Inflammatory macrophage treated with lipopolysaccharide for 4 hours (primary cell): ENCODE measurements at regions not wholly inside any gene's neighbourhood (a gene's known extent, or its start where the extent isn't known, plus 50 kb on each side); places are given as distances from the start of the nearest gene placed in this dataset.
"Not testable (repeated sequence)": the region's sequence is repeated elsewhere in the genome, so short reads cannot be mapped to it uniquely, and the experiment has no call there.

Experiments
- DNase-seq: peaks from one replicate; pipeline ENCODE4 v3.0.0-alpha.2; 2020

DNA sequence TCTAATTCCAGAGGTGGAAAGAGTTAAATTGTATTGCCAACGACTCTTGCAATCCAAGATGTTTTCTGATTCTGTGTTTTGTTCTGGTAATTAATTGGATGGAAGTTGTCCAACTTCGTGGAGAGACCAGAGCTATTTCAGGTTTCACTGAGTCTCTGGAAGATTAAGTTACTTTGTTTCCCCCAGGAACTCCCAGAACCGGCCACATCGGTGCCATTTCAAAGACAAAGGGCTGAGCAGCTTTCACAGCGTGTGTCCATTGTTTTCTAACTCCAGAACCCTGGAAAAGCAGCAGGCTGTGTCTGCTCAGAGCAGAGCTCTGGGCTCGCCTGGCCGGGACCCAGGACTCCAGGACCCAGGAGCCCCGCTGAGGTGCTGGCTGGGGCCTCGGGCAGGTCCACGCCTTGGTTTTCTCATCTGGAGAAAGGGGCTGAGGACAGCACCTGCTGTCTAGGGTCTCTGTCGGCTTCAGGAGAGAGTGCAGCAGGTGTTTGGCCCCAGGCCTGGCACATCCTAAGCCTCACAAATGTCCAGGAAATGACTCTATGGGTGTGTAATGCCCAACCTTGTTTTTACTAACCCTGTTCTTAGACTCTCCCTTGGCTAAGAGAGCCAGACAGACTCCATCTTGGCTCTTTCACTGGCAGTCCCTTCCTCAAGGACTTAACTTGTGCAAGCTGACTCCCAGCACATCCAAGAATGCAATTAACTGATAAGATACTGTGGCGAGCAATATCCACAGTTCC is 86.0 kb upstream of the SFSWAP start:
- not testable (repeated sequence) for DNase-seq

DNA sequence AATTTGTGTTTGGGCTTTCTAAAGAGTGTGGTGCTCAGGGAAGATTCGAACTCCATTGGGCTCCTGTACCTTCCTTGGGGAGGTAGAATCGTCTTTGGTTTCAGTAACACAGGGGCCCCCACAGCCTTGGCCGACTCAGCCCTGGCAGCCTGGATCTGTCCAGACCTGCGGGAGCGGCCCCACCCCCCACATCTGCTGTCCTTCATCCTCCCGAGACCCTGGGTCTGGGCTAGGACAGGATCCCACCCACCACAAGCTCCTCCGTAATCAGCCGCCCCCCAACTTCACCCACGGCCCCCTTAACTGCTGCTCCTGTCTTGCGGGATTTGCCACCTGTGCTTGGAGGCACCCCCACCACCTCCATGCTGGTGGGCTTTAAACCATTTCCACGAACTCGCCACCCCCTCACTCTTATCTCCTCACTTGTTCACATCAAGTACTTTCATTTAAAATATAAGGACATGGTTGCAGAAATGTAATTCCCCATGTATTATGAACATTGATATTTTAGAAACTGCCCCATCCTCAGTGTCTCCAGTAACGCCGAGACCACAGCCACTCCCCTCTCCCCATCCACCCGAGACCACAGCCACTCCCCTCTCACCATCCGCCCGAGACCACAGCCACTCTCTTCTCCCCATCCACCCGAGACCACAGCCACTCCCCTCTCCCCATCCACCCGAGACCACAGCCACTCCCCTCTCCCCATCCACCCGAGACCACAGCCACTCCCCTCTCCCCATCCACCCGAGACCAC is 84.7 kb upstream of the SFSWAP start:
- not testable (repeated sequence) for DNase-seq

DNA sequence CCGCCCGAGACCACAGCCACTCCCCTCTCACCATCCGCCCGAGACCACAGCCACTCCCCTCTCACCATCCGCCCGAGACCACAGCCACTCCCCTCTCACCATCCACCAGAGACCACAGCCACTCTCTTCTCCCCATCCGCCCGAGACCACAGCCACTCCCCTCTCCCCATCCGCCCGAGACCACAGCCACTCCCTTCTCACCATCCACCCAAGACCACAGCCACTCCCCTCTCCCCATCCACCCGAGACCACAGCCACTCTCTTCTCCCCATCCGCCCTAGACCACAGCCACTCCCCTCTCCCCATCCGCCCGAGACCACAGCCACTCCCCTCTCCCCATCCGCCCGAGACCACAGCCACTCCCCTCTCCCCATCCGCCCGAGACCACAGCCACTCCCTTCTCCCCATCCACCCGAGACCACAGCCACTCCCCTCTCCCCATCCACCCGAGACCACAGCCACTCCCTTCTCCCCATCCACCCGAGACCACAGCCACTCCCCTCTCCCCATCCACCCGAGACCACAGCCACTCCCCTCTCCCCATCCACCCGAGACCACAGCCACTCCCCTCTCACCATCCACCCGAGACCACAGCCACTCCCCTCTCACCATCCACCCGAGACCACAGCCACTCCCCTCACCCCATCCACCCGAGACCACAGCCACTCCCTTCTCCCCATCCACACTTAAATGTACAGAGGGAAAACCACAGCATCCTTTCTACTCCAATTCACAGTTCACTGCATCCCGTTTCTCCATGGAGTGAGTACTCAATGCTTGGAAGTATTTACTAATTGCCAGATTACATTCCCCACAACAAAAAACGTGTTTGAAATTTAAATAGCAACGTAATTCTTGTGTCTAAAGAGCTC is 83.5 kb upstream of the SFSWAP start:
- DNase-seq = not testable (repeated sequence)

DNA sequence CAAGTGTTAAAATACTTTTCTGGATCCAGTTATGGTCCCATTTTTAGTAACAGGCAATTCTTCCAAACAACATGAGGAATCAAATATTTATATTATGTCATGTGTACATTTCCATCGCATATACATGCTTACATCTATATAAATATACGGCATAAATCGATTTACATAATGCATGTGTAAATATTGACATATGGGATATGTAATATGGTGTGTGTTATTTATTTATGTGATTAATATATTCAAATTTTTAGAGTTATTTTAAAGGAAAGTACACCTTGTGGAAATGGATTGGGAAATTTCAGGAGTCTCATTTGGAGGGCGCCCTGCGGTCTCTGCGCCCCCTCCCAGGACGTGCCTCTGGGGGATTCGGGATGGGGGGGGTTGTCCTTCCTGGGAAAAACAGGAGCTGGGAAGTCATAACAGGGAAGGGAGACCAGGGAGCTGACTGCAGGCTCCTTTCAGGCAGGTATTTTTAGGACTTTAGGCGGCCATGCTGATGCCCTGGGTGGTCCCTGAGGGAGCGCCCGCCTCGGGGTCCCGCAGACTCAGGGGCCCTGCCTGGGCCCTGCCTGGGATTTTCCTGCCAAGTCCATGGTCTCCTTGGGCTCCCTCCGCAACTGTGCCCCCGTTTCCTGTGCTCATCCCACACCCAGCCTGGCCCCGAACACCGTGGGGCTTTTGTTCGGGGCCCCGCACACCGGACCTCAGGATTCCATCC is 82.7 kb upstream of the SFSWAP start:
- DNase-seq = no peak

DNA sequence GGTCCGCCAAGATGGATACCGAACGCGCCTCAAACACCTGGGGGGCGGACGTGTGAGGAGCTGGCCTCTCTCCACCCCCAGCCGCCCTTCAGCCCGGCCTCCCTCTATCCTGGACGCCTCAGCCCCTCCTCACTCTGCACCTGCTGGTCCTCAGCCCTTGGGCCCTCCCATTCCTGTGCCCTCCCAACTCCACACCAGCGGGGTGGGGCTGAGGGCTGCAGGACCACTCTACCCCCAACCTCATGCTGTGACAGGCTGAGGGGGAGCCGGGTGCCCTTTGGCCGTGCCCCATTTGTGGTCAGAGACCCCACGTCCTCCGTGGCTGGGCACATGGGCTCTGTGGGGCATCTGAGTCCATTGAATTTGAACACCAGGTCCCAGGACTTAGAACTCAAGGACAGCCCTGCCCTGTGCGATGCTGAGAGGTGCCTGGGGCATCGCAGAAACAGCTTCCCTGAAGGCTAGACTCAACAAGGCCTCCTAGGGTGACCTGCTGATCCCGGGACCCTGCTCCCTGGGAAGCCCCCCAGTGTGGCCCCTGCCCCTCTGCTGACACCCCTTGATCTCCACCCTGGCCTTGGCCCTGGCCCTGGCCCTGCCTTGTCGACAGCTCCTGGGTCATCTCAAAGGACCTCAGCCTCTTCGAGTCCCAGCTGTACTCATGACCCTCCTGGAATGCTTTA is 82.0 kb upstream of the SFSWAP start:
- no peak for DNase-seq

DNA sequence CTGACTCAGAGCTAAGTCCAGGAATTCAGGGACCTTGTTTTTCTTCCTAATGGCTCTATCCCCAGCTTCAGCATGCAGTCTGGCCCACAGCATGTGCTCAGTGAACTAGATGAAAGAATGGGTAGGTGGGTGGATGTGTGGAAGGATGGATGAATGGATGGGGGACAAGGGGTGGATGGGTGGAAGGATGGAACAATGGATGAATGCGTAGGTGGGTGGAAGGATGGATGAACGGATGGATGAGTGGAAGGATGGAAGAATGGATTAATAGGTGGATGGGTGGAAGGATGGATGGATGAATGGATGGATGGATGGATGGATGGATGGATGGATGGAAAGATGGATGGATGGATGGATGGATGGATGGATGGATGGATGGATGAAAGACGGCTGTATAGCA is 79.7 kb upstream of the SFSWAP start:
- no peak for DNase-seq

DNA sequence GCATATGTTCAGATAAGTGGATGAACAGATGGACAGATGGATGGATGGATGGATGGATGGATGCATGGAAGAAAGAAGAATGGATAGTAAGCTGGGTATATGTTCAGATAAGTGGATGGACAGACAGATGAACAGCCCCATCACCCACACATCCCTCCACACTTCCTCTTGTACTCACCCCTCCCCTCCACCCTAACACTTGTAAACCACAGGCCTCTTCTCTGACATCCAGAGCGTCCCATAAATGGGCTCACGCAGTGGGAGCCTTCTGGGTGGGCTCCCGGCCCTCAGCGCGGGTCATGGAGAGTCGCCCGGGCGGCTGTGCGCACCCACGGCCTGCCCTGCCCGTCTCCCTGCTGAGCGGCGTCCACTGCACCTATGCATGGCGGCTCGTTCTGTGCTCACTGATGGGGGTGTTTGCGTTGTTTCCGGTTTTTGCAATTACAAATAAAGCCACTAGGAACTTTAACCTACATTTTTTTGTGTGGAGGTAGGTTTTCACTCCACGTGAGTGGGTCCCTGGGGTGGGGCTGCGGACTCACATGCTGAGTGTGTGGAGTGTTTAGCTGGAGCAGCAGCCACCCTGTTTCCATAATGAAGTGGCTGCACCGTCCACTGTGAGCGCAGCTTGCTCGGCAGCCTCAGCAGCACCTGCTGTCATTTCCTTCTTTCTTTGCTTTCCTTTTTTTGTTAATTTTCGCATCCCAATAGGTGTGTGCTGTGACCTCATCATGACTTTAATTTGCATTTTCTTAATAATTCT is 78.8 kb upstream of the SFSWAP start:
- not testable (repeated sequence) for DNase-seq

DNA sequence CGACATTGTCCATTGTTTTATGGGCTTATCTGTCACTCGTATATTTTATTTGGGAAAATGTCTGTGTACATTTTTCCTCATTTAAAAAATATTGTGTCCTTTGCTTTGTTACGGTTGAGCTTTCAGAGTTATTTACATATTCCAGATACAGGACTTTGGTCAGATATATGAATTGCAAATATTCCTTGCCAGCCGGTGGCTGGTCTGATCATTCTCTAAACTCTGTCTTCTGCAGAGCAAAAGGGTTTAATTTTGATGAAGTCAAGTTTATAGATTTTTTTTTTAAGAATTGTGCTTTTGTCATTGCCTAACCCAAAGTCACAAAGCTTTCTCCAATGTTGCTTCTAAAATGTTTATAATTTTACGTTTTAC is 78.3 kb upstream of the SFSWAP start:
- DNase-seq = not testable (repeated sequence)

DNA sequence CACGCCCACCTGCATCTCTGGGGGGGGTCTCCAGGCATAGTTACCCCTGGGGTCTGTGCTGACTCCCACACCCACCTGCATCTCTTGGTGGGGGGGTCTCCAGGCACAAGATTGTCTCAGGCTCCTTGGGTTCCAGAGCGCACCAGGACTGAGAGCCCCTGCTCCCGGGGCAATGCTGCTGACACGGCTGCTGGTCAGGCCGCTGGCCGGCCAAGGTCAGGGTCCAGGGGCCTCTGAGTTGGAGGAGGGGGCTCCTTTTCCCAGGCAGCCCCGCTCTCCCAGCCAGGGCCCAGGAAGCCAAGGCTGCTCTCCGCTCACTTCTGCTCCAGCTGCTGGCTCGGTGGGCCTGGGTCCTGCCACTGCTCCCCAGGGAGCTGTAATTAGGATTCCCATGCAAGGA is 77.3 kb upstream of the SFSWAP start:
- DNase-seq = not testable (repeated sequence)

DNA sequence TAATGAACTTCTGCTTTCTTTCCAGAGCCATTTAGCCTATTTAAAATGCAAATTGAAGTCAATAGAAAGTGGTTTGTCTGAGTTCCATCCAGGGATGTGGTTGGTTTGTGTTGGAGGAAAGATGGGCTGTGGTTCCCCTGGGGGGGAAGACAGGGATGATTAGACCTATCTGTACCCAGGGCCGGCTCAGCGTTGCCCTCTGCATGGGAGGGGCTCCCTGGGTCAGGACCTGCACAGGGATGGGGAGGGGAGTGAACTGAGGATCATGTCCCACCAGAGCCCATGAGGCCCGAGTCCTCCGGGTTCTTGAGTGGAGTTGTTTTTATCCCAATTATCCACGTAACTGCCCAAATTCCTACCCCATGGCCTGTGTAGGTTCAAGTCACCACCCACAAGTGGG is 76.9 kb upstream of the SFSWAP start:
- DNase-seq = no peak

DNA sequence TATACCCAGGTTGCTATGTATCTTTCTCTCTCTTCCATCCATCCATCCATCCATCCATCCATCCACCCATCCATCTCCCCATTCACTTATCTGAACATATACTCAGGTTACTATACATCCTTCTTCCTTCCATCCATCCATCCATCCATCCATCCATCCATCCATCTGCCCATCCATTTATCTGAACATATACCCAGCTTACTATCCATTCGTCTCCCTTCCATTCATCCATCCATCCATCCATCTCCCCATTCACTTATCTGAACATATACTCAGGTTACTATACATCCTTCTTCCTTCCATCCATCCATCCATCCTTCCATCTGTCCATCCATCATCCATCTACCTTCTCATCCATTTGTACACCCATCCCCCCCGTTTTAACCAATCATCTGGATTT is 75.9 kb upstream of the SFSWAP start:
- DNase-seq = not testable (repeated sequence)

DNA sequence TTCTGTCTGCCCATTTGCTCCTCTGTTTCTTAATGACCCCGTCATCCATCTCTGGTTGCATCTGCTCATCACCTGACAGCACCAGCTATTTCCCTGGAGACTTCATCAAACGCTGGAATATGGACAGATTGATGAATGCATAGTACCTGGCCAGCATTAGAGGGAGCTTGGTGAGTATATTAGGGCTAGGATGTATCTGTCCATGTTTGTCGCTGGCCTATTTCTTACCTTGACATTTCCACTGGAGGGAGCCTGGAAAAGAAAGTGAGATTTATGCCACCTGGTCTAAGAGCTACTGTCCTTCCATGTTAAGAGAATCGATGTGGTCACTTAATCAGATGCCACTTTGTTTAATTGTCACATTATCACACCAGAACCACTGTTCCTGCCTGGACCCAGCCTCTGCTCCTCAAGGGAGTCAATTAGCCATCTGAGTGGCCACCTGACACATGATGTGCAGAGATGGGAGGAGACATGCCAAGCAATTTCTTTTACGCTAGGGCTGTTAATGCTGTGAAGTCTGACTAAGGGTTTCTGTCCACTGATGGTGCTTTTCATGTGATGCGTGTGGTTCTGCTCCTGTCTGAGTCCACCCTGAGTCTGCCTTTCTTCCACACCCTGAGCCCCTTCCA is 75.3 kb upstream of the SFSWAP start:
- DNase-seq = no peak

DNA sequence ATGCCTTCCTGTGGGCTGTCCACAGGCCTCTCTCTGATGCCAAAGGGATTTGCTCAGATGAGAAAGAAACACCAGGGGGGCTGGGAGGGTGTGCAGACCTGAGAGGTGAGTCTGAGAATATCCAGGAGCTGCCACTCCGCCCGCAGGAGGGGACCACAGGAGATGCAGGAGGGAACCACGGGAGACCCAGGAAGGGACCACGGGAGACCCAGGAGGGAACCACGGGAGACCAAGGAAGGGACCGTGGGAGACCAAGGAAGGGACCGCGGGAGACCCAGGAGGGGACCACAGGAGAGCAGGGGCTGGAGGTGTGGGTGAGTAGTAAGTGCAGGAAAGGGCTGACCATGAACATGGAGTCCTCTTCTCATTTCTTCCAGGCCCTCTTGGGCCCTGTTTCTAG is 74.6 kb upstream of the SFSWAP start:
- DNase-seq = no peak

DNA sequence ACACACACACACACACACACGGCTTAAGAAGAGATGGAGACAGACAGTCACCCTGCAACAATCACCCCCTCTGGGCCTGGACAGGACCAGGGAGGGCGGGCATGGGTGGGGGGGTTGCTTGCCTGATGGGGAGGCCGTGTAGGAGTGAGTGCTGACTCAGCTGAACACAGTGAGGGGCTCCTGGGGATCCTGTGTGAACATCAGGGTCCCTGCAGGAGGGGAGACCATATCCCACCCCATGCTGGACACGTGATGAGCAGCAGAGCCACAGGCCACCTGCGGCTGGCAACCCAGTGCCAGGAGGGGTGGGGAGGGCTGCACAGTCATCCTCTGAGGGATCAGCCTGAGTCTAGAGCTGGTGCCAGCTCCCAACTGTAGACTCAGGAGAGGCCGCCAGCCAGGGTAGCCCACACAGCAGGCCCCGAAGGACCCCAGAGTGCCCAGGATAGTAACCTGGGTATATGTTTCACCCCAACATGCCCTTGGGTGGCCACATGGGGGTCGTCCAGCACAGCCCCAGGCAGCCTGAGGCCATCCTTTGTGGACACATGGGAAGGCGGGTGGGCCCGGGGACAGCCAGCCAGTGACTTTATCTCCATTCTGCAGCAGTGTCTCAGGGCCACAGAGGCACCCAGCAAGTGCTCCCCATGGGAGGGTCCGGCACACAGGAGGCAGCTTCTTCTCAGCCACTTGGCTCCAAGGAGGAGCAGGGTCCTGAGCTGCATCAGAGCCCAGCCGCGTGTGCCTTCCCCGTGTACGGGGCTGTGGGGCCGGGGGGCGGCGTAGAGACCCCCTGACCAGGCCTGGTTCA is 73.7 kb upstream of the SFSWAP start:
- DNase-seq = no peak

DNA sequence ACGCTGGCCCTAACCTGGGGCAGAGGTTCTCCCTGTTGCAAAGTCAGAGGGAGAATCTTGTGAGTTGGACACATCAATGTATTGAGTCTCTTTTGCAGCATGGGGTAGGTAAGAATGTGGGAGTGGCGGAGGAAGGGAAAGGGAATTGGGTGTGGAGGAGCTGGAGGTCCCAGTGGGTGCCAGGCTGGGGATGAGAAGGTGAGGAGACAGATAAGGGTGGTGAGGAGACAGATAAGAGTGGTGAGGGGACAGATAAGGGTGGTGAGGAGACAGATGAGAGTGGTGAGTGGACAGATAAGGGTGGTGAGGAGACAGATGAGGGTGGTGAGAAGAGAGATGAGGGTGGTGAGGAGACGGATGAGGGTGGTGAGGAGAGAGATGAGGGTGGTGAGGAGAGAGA is 72.9 kb upstream of the SFSWAP start:
- no peak for DNase-seq

DNA sequence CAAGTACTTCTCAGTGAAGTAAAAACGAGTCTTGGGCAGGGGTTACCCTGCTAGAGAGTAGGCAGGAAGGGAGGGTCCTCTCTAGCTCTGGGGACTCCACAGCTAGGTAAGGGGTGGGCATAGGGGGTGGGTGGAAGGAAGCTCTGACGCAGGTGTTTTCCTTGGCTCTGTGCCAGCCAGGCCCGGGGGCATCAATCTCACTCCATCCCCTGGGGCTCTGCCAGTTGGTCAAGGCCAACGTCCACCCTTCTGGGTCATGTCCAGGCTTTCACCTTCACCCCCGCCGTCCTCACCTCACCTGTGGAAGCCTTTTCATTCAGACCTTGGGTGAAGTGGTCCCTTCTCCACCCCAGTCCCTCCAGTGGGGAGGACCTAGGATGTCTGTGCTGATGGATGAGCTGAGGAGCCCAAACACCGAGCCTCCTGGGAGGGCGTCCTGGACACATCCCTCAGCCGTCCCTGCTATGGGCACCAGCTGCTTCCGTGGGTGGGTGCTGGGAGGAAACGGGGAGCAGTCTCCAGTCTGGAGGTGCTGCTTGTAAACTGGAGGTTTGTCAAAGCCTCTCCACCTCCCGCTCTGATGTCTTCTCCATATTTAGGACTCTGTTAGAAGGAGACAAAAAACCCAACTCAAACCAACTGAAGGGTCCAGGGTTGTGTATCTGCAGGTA is 71.5 kb upstream of the SFSWAP start:
- DNase-seq = no peak

DNA sequence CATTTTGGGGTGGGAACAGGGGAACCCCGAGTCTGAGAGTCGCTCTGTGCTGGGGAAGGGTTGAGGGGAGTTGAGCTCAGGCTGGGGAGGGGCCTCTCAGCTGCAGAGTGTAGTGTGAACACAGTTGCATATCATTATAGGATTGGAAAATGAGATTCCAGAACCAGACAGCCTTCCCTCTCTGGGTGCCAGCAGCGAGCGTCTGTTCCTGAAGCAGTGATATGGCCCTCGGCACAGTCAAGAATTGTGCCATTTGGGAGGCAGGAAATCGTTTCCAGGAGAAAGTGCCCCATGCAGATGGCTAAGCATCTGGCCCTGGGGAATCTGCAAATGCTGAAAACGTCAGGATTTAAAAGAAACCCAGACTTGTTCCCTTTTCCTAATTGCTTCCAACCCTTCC is 70.4 kb upstream of the SFSWAP start:
- DNase-seq = no peak

DNA sequence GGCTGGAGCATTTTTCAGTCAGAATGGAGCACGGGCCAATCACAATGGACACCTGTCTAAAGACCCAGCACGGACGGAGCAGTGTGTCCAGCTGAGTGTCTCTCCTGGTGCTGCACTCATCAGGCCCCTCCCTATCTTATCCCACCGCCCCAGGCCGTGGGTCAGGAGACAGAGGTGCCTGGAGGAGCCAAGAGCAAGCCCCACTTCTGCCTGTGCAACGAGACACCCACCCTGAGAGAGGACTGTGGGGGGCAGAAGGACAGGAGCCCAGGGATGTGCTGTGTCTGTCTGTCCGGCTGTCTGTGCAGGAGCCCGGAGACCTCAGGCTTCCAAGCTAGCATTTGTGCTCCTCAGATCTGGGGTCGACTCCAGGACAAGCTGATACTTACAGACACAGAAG is 69.6 kb upstream of the SFSWAP start:
- DNase-seq = no peak

DNA sequence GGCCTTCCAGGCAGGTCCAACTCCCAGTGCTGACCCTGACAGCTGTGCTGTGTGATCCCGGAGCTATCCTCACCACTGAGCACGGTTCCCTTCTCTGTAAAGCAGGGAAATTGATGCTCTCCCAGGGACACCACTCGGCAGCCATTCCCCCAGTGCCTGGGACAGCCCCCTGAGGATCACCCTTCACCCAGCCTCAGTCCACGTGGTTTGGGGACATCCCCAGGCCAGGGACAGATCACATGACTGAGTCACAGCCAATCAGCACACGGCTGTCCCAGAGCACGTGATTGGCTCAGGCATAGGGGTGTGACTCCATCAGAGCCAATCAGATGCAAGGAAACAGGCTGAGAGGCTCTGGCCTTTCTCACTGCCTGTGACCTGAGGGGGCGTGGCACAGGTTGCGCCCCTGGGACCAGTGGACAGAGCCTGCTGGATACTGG is 68.8 kb upstream of the SFSWAP start:
- peak; percentile 10 for DNase-seq
